OCI-LY1 (cell line): ENCODE measurements at regions not wholly inside any gene's neighbourhood (a gene's known extent, or its start where the extent isn't known, plus 50 kb on each side); places are given as distances from the start of the nearest gene placed in this dataset.

ENCODE experiments used
- H2AFZ ChIP-seq: fragments of 200-600 bp; sonication (generic), shearing (Covaris generic); 2 replicates; pipeline ENCODE4 v1.6.0; 2014; ENCODE audit warnings: antibody characterized with exemption, mild to moderate bottlenecking, low read length
- H3F3A ChIP-seq: fragments of 200-600 bp; sonication (generic), shearing (Covaris generic); 2 replicates; pipeline ENCODE4 v1.6.0; 2014; ENCODE audit warnings: mild to moderate bottlenecking, antibody characterized with exemption, low read length, moderate library complexity; ENCODE audit not compliant: insufficient read depth
- H3K27ac ChIP-seq: fragments of 200-600 bp; sonication (generic); 2 replicates; pipeline ENCODE4 v1.5.1; 2014; ENCODE audit warnings: low read length, mixed run types, mild to moderate bottlenecking, low read depth; ENCODE audit not compliant: poor library complexity, severe bottlenecking
- H3K27me3 ChIP-seq: fragments of 200-600 bp; sonication (generic); 2 replicates; pipeline ENCODE4 v1.6.0; 2014; ENCODE audit warnings: antibody characterized with exemption, mild to moderate bottlenecking, low read length, moderate library complexity; ENCODE audit not compliant: insufficient read depth
- H3K36me3 ChIP-seq: fragments of 200-600 bp; sonication (generic); 2 replicates; pipeline ENCODE4 v1.6.1; 2014; ENCODE audit warnings: mild to moderate bottlenecking, antibody characterized with exemption, low read length, moderate library complexity, mixed read lengths; ENCODE audit not compliant: insufficient read depth
- H3K4me1 ChIP-seq: fragments of 200-600 bp; sonication (generic); 2 replicates; pipeline ENCODE4 v1.5.1; 2014; ENCODE audit warnings: mild to moderate bottlenecking, low read length, moderate library complexity; ENCODE audit not compliant: insufficient read depth, severe bottlenecking
- H3K4me2 ChIP-seq: fragments of 200-600 bp; sonication (generic), shearing (Covaris generic); 2 replicates; pipeline ENCODE4 v1.6.1; 2014; ENCODE audit warnings: low read length
- H3K4me3 ChIP-seq: fragments of 200-600 bp; sonication (generic); 2 replicates; pipeline ENCODE4 v1.5.1; 2014; ENCODE audit warnings: low read length, low read depth, mild to moderate bottlenecking, mixed read lengths; ENCODE audit not compliant: poor library complexity, severe bottlenecking
- H3K79me2 ChIP-seq: fragments of 200-600 bp; shearing (Covaris generic); 2 replicates; pipeline ENCODE4 v1.6.1; 2016; ENCODE audit warnings: mixed run types, low read length, mixed read lengths; ENCODE audit not compliant: insufficient read depth
- H3K9ac ChIP-seq: fragments of 200-600 bp; sonication (generic), shearing (Covaris generic); 2 replicates; pipeline ENCODE4 v1.6.1; 2014; ENCODE audit warnings: mild to moderate bottlenecking, low read length, mixed read lengths
- H3K9me2 ChIP-seq: fragments of 200-600 bp; sonication (generic), shearing (Covaris generic); 2 replicates; pipeline ENCODE4 v1.6.1; 2014; ENCODE audit warnings: low read depth, mild to moderate bottlenecking, low read length, mixed read lengths
- H3K9me3 ChIP-seq: fragments of 200-600 bp; shearing (Covaris generic); 2 replicates; pipeline ENCODE4 v1.6.1; 2014; ENCODE audit warnings: low read length, mixed read lengths
- H4K20me1 ChIP-seq: fragments of 200-600 bp; sonication (generic), shearing (Covaris generic); 2 replicates; pipeline ENCODE4 v1.6.0; 2016; ENCODE audit warnings: mild to moderate bottlenecking, low read length; ENCODE audit not compliant: insufficient read depth
- EZH2 ChIP-seq: fragments of 200-600 bp; sonication (generic), shearing (Covaris generic); IDR thresholded peaks from 2 replicates; pipeline ENCODE4 v1.8.0; 2017; ENCODE audit warnings: borderline replicate concordance, mixed run types, mild to moderate bottlenecking, antibody characterized with exemption, low read length, moderate library complexity, mixed read lengths
- TF ChIP-seq, protein P1 (sequence below): fragments of 200-600 bp; sonication (generic), shearing (Covaris generic); IDR thresholded peaks from 2 replicates; pipeline ENCODE4 v1.5.1; 2017; ENCODE audit warnings: mild to moderate bottlenecking, antibody characterized with exemption, low read length, moderate library complexity, mixed read lengths

- Histone ChIP-seq H3K79me2 (no peaks in the 10 kb centered on the region), H3K9ac (no peak overlapping the region), H3K27ac (no peak overlapping the region), H3K27me3 (no peaks in the 10 kb centered on the region), H3F3A (no peaks in the 10 kb centered on the region), H2AFZ (no peak overlapping the region), H3K36me3 (no peaks in the 10 kb centered on the region), H3K4me1 (no peaks in the 10 kb centered on the region), H4K20me1 (no peaks in the 10 kb centered on the region), H3K4me3 (no peak overlapping the region), H3K9me2 (no peaks in the 10 kb centered on the region), H3K9me3 (no peaks in the 10 kb centered on the region), H3K4me2 (no peak overlapping the region)
- TF ChIP-seq EZH2, result no peak
- TF ChIP-seq, protein P1, sequence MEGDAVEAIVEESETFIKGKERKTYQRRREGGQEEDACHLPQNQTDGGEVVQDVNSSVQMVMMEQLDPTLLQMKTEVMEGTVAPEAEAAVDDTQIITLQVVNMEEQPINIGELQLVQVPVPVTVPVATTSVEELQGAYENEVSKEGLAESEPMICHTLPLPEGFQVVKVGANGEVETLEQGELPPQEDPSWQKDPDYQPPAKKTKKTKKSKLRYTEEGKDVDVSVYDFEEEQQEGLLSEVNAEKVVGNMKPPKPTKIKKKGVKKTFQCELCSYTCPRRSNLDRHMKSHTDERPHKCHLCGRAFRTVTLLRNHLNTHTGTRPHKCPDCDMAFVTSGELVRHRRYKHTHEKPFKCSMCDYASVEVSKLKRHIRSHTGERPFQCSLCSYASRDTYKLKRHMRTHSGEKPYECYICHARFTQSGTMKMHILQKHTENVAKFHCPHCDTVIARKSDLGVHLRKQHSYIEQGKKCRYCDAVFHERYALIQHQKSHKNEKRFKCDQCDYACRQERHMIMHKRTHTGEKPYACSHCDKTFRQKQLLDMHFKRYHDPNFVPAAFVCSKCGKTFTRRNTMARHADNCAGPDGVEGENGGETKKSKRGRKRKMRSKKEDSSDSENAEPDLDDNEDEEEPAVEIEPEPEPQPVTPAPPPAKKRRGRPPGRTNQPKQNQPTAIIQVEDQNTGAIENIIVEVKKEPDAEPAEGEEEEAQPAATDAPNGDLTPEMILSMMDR, result no peak
These were observed 105.9 kb upstream of the DIAPH2 start for GRCh38 chrX:96578781-96579180.

DNA sequence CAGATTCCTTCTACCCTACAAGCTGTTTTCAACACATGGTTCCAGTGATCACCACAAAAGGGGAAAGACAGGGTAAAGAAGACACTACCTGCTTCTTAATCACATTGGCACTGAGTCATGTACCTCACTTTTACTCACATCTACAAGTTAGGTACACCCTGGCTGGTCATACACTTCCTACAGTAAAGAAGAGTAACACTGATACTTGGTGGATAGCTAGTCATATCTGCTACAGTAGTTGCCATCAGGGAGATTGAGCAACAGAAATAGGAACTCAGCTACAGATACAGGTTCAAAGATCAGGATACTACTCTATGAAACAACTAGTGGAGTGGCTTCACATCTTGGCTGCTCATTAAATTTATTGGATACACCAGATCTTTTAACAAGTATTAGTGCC is 105.4 kb upstream of the DIAPH2 start:
- no peak overlapping the region for H3K4me2 ChIP-seq
- no peaks in the 10 kb centered on the region for H3F3A ChIP-seq
- H3K4me1 ChIP-seq, result no peaks in the 10 kb centered on the region
- H3K9me3 ChIP-seq, result no peaks in the 10 kb centered on the region
- no peak overlapping the region for H2AFZ ChIP-seq
- no peak overlapping the region for H3K4me3 ChIP-seq
- H3K9me2 ChIP-seq, result no peaks in the 10 kb centered on the region
- no peaks in the 10 kb centered on the region for H3K36me3 ChIP-seq
- no peak overlapping the region for H3K9ac ChIP-seq
- TF ChIP-seq EZH2, result no peak
- TF ChIP-seq, protein P1, result no peak
- H3K27ac ChIP-seq, result no peak overlapping the region
- no peaks in the 10 kb centered on the region for H4K20me1 ChIP-seq
- H3K79me2 ChIP-seq, result no peaks in the 10 kb centered on the region
- H3K27me3 ChIP-seq, result no peaks in the 10 kb centered on the region

GRCh38 chrX:96590403-96590802 is 94.2 kb upstream of the DIAPH2 start:
- no peak overlapping the region for H3K4me3 ChIP-seq
- H3K4me1 ChIP-seq, result no peaks in the 10 kb centered on the region
- H4K20me1 ChIP-seq, result no peaks in the 10 kb centered on the region
- H3K9ac ChIP-seq, result no peak overlapping the region
- no peak overlapping the region for H3K27ac ChIP-seq
- H3K27me3 ChIP-seq, result no peaks in the 10 kb centered on the region
- no peaks in the 10 kb centered on the region for H3K79me2 ChIP-seq
- H3K4me2 ChIP-seq, result no peak overlapping the region
- H3K9me3 ChIP-seq, result no peaks in the 10 kb centered on the region
- no peaks in the 10 kb centered on the region for H3K36me3 ChIP-seq
- TF ChIP-seq, protein P1, result no peak
- TF ChIP-seq EZH2, result no peak
- no peak overlapping the region for H2AFZ ChIP-seq
- no peaks in the 10 kb centered on the region for H3F3A ChIP-seq
- H3K9me2 ChIP-seq, result no peaks in the 10 kb centered on the region
